HG03457 (cell line): ENCODE measurements at regions not wholly inside any gene's neighbourhood (a gene's known extent, or its start where the extent isn't known, plus 50 kb on each side); places are given as distances from the start of the nearest gene placed in this dataset.

ENCODE experiments used
- ATAC-seq: cut with Tn5 transposase; IDR thresholded peaks from one replicate; pipeline ENCODE4 v1.9.1; 2021; ENCODE audit warnings: moderate number of reproducible peaks; ENCODE audit not compliant: unreplicated experiment

- ATAC-seq, result no peak
Measured at GRCh38 chr16:85162478-85163277, 50.4 kb upstream of the CIBAR2 start.

GRCh38 chr16:85163278-85164112, 51.2 kb upstream of the CIBAR2 start:
- ATAC-seq, result no peak

- no peak for ATAC-seq
Measured at GRCh38 chr16:85164431-85164830, 52.2 kb upstream of the CIBAR2 start.

- ATAC-seq, result no peak
Measured at GRCh38 chr16:85164838-85165516, 52.7 kb upstream of the CIBAR2 start.

- no peak for ATAC-seq
Measured at GRCh38 chr16:85165781-85166180, 53.5 kb upstream of the CIBAR2 start.

GRCh38 chr16:85166281-85166680, 54.0 kb upstream of the CIBAR2 start:
- ATAC-seq, result no peak

- ATAC-seq, result no peak
Measured at GRCh38 chr16:85166699-85167588, 54.7 kb upstream of the CIBAR2 start.

GRCh38 chr16:85167589-85168537, 55.6 kb upstream of the CIBAR2 start:
- no peak for ATAC-seq

GRCh38 chr16:85168732-85169256, 56.5 kb upstream of the CIBAR2 start:
- ATAC-seq, result no peak

- ATAC-seq, result no peak
Measured at GRCh38 chr16:85169333-85170065, 57.2 kb upstream of the CIBAR2 start.

GRCh38 chr16:85170066-85170491, 57.8 kb upstream of the CIBAR2 start:
- no peak for ATAC-seq

GRCh38 chr16:85170590-85171003, 58.3 kb upstream of the CIBAR2 start:
- ATAC-seq, result no peak

- no peak for ATAC-seq
Measured at GRCh38 chr16:85171004-85171758, 58.9 kb upstream of the CIBAR2 start.

- ATAC-seq, result no peak
Measured at GRCh38 chr16:85171759-85172454, 59.6 kb upstream of the CIBAR2 start.

GRCh38 chr16:85172455-85173145, 60.3 kb upstream of the CIBAR2 start:
- no peak for ATAC-seq

- no peak for ATAC-seq
Measured at GRCh38 chr16:85173146-85173980, 61.1 kb upstream of the CIBAR2 start.
